Sigmoid colon (tissue), 4 donors: ENCODE measurements at regions not wholly inside any gene's neighbourhood (a gene's known extent, or its start where the extent isn't known, plus 50 kb on each side); places are given as distances from the start of the nearest gene placed in this dataset.

Source experiments
- EP300 ChIP-seq, 4 donors: sonication (generic); formaldehyde crosslinking; IDR thresholded peaks; one replicate each; pipeline ENCODE4 v1.6.1; 2017; ENCODE audit warnings: antibody characterized with exemption in 4 of 4
- POLR2A ChIP-seq, 2 donors: fragments of 450-650 bp; IDR thresholded peaks; one replicate each; pipeline ENCODE4 v1.6.1; 2016; ENCODE audit warnings: antibody characterized with exemption in 2 of 2, mild to moderate bottlenecking in 2 of 2, moderate library complexity in 2 of 2
- POLR2AphosphoS5 ChIP-seq, 4 donors: sonication (generic); formaldehyde crosslinking; IDR thresholded peaks; one replicate each; pipeline ENCODE4 v1.6.1; 2017; ENCODE audit warnings: antibody characterized with exemption in 4 of 4
- TF ChIP-seq, protein P1 (sequence below), 4 experiments: fragments of 450-650 bp in 3 of 4; fragments of 200-600 bp in 1 of 4; IDR thresholded peaks; one replicate each; pipeline ENCODE4 v1.5.1; 2016 to 2019; ENCODE audit warnings: antibody characterized with exemption in 4 of 4, mild to moderate bottlenecking in 3 of 4, moderate library complexity in 2 of 4

DNA sequence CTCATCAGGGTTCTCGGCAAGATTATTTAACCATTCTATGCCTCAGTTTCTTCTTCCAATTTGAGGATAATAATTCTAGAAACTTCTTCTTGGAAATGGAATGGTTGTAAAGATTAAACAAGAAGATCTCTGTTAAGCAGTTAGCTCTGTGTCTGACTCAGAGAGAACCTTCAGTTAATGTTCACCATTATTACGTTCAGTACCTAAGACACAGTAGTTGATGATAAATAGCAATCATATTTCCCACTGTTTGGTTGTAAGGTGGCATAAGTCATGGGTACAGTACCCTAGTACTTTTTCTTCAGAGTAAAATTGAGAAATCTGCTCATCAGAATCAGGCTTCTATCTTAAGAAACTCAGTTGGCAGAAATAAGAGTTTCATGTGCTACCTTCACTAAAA is 366.5 kb upstream of the BOD1L1 start:
- TF ChIP-seq POLR2A (IDR thresholded peaks at IDR 0.05) (no peak), POLR2AphosphoS5 (IDR thresholded peaks at IDR 0.05) (no peak), EP300 (IDR thresholded peaks at IDR 0.05) (no peak)
- TF ChIP-seq, protein P1, sequence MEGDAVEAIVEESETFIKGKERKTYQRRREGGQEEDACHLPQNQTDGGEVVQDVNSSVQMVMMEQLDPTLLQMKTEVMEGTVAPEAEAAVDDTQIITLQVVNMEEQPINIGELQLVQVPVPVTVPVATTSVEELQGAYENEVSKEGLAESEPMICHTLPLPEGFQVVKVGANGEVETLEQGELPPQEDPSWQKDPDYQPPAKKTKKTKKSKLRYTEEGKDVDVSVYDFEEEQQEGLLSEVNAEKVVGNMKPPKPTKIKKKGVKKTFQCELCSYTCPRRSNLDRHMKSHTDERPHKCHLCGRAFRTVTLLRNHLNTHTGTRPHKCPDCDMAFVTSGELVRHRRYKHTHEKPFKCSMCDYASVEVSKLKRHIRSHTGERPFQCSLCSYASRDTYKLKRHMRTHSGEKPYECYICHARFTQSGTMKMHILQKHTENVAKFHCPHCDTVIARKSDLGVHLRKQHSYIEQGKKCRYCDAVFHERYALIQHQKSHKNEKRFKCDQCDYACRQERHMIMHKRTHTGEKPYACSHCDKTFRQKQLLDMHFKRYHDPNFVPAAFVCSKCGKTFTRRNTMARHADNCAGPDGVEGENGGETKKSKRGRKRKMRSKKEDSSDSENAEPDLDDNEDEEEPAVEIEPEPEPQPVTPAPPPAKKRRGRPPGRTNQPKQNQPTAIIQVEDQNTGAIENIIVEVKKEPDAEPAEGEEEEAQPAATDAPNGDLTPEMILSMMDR (IDR thresholded peaks at IDR 0.05), result no peak
